ENCODE measurements at regions not wholly inside any gene's neighbourhood (a gene's known extent, or its start where the extent isn't known, plus 50 kb on each side); places are given as distances from the start of the nearest gene placed in this dataset.

DNA sequence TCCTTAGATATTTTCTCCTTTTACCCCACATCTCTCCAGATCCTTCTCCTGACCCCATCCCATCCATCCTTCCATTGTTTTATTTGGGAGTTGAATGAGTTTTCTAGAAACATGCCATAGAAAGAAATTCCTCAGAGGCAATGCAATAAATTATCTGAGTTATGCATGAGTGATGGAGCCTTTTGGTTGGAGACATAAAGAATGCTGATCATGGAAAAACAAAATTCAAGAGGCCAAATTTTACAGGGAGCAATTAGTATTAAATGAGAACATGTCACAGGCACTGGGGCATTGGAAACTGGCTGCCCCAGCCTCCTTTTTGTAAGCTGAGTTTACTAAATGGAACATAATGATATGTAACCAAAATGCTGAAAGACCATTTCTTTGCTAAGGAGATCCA is 74.2 kb upstream of the LCLAT1 start:
- no peak for TF ChIP-seq CTCF (IDR thresholded peaks at IDR 0.05; ENCODE audit: low read depth, low read length)
- DNase-seq (ENCODE audit: low read depth in 2 of 2), result no peak
- H3K4me3 ChIP-seq (replicated peaks in 1 of 2; ENCODE audit: low read depth in 2 of 2, low read length in 2 of 2), result no peak overlapping the region

DNA sequence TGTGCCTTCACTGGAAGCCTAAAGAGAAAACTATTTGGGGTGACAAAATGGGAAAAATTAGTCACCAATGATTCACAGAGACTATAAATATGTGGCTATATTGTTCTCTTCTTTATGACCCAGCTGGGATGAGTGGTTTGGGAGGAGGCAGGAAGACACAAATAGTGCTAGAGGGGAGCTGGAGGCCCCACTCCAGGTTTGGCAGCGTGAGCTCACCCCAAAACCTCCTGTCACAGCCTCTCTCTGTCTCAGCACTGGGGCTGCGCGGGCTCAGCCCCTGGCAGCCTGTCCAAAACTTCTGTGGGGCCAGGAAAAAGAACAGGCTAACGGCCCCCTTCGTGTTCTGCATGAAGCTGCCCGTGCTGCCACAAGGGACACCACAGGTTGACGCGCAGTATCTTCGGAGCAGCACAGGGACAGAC is 73.2 kb upstream of the LCLAT1 start:
- H3K4me3 ChIP-seq (replicated peaks in 1 of 2; ENCODE audit: low read depth in 2 of 2, low read length in 2 of 2), result no peak overlapping the region
- TF ChIP-seq CTCF (IDR thresholded peaks at IDR 0.05; ENCODE audit: low read depth, low read length), result no peak
- peak in 1 of 2 donors; percentile 89 for DNase-seq (ENCODE audit: low read depth in 2 of 2)

- no peak for TF ChIP-seq CTCF (IDR thresholded peaks at IDR 0.05; ENCODE audit: low read depth, low read length)
- DNase-seq (ENCODE audit: low read depth in 2 of 2), result no peak
- no peak overlapping the region for H3K4me3 ChIP-seq (replicated peaks in 1 of 2; ENCODE audit: low read depth in 2 of 2, low read length in 2 of 2)
Measured at GRCh38 chr2:30374380-30374779, 72.7 kb upstream of the LCLAT1 start.

GRCh38 chr2:30375915-30376314 is 71.1 kb upstream of the LCLAT1 start:
- TF ChIP-seq CTCF (IDR thresholded peaks at IDR 0.05; ENCODE audit: low read depth, low read length), result no peak
- no peak overlapping the region for H3K4me3 ChIP-seq (replicated peaks in 1 of 2; ENCODE audit: low read depth in 2 of 2, low read length in 2 of 2)
- no peak for DNase-seq (ENCODE audit: low read depth in 2 of 2)

- no peak for DNase-seq (ENCODE audit: low read depth in 2 of 2)
- TF ChIP-seq CTCF (IDR thresholded peaks at IDR 0.05; ENCODE audit: low read depth, low read length), result no peak
- no peak overlapping the region for H3K4me3 ChIP-seq (replicated peaks in 1 of 2; ENCODE audit: low read depth in 2 of 2, low read length in 2 of 2)
Measured at GRCh38 chr2:30379481-30379880, 67.6 kb upstream of the LCLAT1 start.

DNA sequence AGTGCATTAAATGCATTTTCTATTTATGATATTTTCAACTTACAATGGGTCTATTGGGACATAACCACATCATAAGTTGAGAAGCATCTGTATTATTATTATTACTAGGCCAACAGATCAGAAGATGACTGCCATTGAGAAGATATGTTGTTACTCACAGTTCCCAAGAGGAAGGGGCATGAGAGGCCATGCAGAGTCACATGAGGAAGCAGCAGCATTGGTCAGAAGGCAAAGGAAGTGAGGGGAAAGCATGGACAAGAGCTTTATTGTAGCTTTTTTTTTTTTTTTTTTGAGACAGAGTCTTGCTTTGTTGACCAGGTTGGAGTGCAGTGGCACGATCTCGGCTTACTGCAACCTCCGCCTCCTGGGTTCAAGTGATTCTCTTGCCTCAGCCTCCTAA is 66.2 kb upstream of the LCLAT1 start:
- no peak overlapping the region for H3K4me3 ChIP-seq (replicated peaks in 1 of 2; ENCODE audit: low read depth in 2 of 2, low read length in 2 of 2)
- no peak for TF ChIP-seq CTCF (IDR thresholded peaks at IDR 0.05; ENCODE audit: low read depth, low read length)
- DNase-seq (ENCODE audit: low read depth in 2 of 2), result no peak

DNA sequence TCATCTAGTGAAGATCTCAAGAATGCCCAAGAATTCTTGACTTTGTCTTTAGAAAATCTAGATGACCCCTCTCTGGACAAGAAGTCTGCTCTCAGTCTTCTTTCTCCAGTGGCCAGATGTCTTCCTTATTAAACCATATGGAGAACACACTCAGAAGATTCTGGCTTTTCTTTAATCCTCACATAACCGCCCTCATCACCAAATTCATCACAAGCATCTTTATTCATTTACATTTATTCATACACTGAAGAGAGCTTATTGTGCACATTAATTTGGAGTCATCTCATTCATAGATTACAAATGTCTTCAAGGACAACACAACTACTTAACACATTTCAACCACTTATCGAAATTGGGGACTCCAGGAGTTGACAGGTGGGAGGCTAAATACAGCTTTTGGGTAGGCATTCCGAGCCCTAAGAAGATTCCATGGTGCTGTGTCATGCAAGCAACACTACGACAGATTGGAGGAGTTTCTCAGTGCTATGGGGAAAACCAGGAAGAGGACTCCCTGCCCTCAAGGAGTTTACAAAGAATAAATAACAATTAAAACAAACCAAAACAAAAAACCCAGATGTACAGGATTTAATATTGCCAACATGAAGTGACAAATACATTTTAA is 64.8 kb upstream of the LCLAT1 start:
- no peak overlapping the region for H3K4me3 ChIP-seq (replicated peaks in 1 of 2; ENCODE audit: low read depth in 2 of 2, low read length in 2 of 2)
- TF ChIP-seq CTCF (IDR thresholded peaks at IDR 0.05; ENCODE audit: low read depth, low read length), result no peak
- no peak for DNase-seq (ENCODE audit: low read depth in 2 of 2)

All from cardiac fibroblast (primary cell).